ENCODE measurements at regions not wholly inside any gene's neighbourhood (a gene's known extent, or its start where the extent isn't known, plus 50 kb on each side); places are given as distances from the start of the nearest gene placed in this dataset.

- peaks cover 12% of the 10 kb centered on the region for H3K27me3 Mint-ChIP-seq
- H3K36me3 Mint-ChIP-seq = no peaks in the 10 kb centered on the region
- H3K9me3 Mint-ChIP-seq = no peaks in the 10 kb centered on the region
- H3K4me1 Mint-ChIP-seq = no peaks in the 10 kb centered on the region
- peak; percentile 8 for DNase-seq
- H3K4me3 Mint-ChIP-seq = no peak overlapping the region
- peak overlapping the region; percentile 55 for H3K27ac Mint-ChIP-seq
Observed at GRCh38 chr4:24657768-24658617, 73.6 kb upstream of the DHX15 start.

- Mint-ChIP-seq H3K4me1 (no peaks in the 10 kb centered on the region), H3K36me3 (no peaks in the 10 kb centered on the region), H3K27ac (no peak overlapping the region), H3K9me3 (no peaks in the 10 kb centered on the region), H3K27me3 (peaks cover 12% of the 10 kb centered on the region), H3K4me3 (no peak overlapping the region)
- no peak for DNase-seq
Observed at GRCh38 chr4:24659241-24659961, 75.0 kb upstream of the DHX15 start.

- DNase-seq = no peak
- no peak overlapping the region for H3K27ac Mint-ChIP-seq
- no peak overlapping the region for H3K4me3 Mint-ChIP-seq
- no peaks in the 10 kb centered on the region for H3K36me3 Mint-ChIP-seq
- H3K27me3 Mint-ChIP-seq = peaks cover 15% of the 10 kb centered on the region
- no peaks in the 10 kb centered on the region for H3K4me1 Mint-ChIP-seq
- H3K9me3 Mint-ChIP-seq = no peaks in the 10 kb centered on the region
Observed at GRCh38 chr4:24662056-24662455, 77.7 kb upstream of the DHX15 start.

- Mint-ChIP-seq H3K4me3 (no peak overlapping the region), H3K36me3 (no peaks in the 10 kb centered on the region), H3K27me3 (peaks cover 15% of the 10 kb centered on the region), H3K9me3 (no peaks in the 10 kb centered on the region), H3K27ac (no peak overlapping the region), H3K4me1 (no peaks in the 10 kb centered on the region)
- no peak for DNase-seq
Observed at GRCh38 chr4:24662542-24662941, 78.2 kb upstream of the DHX15 start.

GRCh38 chr4:24664956-24665355 is 80.6 kb upstream of the DHX15 start:
- Mint-ChIP-seq H3K27ac (no peak overlapping the region), H3K4me3 (no peak overlapping the region), H3K27me3 (peaks cover 12% of the 10 kb centered on the region), H3K4me1 (no peaks in the 10 kb centered on the region), H3K9me3 (no peaks in the 10 kb centered on the region), H3K36me3 (no peaks in the 10 kb centered on the region)
- no peak for DNase-seq

- Mint-ChIP-seq H3K27ac (no peak overlapping the region), H3K4me3 (no peak overlapping the region), H3K27me3 (peaks cover 8% of the 10 kb centered on the region), H3K4me1 (no peaks in the 10 kb centered on the region), H3K9me3 (no peaks in the 10 kb centered on the region), H3K36me3 (no peaks in the 10 kb centered on the region)
- DNase-seq = no peak
Observed at GRCh38 chr4:24666316-24666715, 82.0 kb upstream of the DHX15 start.

- Mint-ChIP-seq H3K27ac (no peak overlapping the region), H3K36me3 (no peaks in the 10 kb centered on the region), H3K4me3 (no peak overlapping the region), H3K4me1 (no peaks in the 10 kb centered on the region), H3K27me3 (peaks cover 8% of the 10 kb centered on the region), H3K9me3 (no peaks in the 10 kb centered on the region)
- no peak for DNase-seq
Observed at GRCh38 chr4:24666816-24667477, 82.6 kb upstream of the DHX15 start.

- Mint-ChIP-seq H3K36me3 (no peaks in the 10 kb centered on the region), H3K9me3 (no peaks in the 10 kb centered on the region)
Observed at GRCh38 chr4:24668956-24669355, 84.6 kb upstream of the DHX15 start.

GRCh38 chr4:24669751-24670150 is 85.4 kb upstream of the DHX15 start:
- H3K4me3 Mint-ChIP-seq = no peak overlapping the region
- DNase-seq = no peak
- peaks cover 17% of the 10 kb centered on the region for H3K27me3 Mint-ChIP-seq
- no peaks in the 10 kb centered on the region for H3K9me3 Mint-ChIP-seq
- no peaks in the 10 kb centered on the region for H3K4me1 Mint-ChIP-seq
- H3K27ac Mint-ChIP-seq = no peak overlapping the region
- no peaks in the 10 kb centered on the region for H3K36me3 Mint-ChIP-seq

More at GRCh38 chr4:24668956-24669355, 84.6 kb upstream of the DHX15 start:
- Mint-ChIP-seq H3K4me3 (no peak overlapping the region), H3K27ac (no peak overlapping the region), H3K27me3 (peaks cover 9% of the 10 kb centered on the region), H3K4me1 (no peaks in the 10 kb centered on the region)
- DNase-seq = no peak

- DNase-seq = no peak
- H3K36me3 Mint-ChIP-seq = no peaks in the 10 kb centered on the region
- H3K4me1 Mint-ChIP-seq = no peaks in the 10 kb centered on the region
- H3K27me3 Mint-ChIP-seq = peaks cover 14% of the 10 kb centered on the region
- peaks cover 1% of the 10 kb centered on the region for H3K9me3 Mint-ChIP-seq
- no peak overlapping the region for H3K4me3 Mint-ChIP-seq
- H3K27ac Mint-ChIP-seq = no peak overlapping the region
Observed at GRCh38 chr4:24671849-24672248, 87.5 kb upstream of the DHX15 start.

- no peaks in the 10 kb centered on the region for H3K4me1 Mint-ChIP-seq
- no peak overlapping the region for H3K4me3 Mint-ChIP-seq
Observed at GRCh38 chr4:24672880-24673279, 88.5 kb upstream of the DHX15 start.

GRCh38 chr4:24674279-24674678 is 89.9 kb upstream of the DHX15 start:
- Mint-ChIP-seq H3K4me3 (no peak overlapping the region), H3K27me3 (peaks cover 15% of the 10 kb centered on the region), H3K36me3 (no peaks in the 10 kb centered on the region), H3K9me3 (peaks cover 1% of the 10 kb centered on the region), H3K4me1 (no peaks in the 10 kb centered on the region), H3K27ac (no peak overlapping the region)
- no peak for DNase-seq

More at GRCh38 chr4:24672880-24673279, 88.5 kb upstream of the DHX15 start:
- Mint-ChIP-seq H3K27ac (no peak overlapping the region), H3K36me3 (no peaks in the 10 kb centered on the region), H3K27me3 (peaks cover 14% of the 10 kb centered on the region), H3K9me3 (peaks cover 1% of the 10 kb centered on the region)
- DNase-seq = no peak

- no peak overlapping the region for H3K4me3 Mint-ChIP-seq
- peaks cover 1% of the 10 kb centered on the region for H3K9me3 Mint-ChIP-seq
- peaks cover 17% of the 10 kb centered on the region for H3K27me3 Mint-ChIP-seq
- H3K27ac Mint-ChIP-seq = no peak overlapping the region
- no peak for DNase-seq
- H3K4me1 Mint-ChIP-seq = no peaks in the 10 kb centered on the region
- H3K36me3 Mint-ChIP-seq = no peaks in the 10 kb centered on the region
Observed at GRCh38 chr4:24675721-24676389, 91.5 kb upstream of the DHX15 start.

GRCh38 chr4:24677909-24678308 is 93.6 kb upstream of the DHX15 start:
- Mint-ChIP-seq H3K36me3 (no peaks in the 10 kb centered on the region), H3K27me3 (peaks cover 21% of the 10 kb centered on the region)
- DNase-seq = no peak

More at GRCh38 chr4:24677909-24678308, 93.6 kb upstream of the DHX15 start:
- H3K4me3 Mint-ChIP-seq = no peak overlapping the region
- no peak overlapping the region for H3K27ac Mint-ChIP-seq
- peaks cover 1% of the 10 kb centered on the region for H3K9me3 Mint-ChIP-seq
- no peaks in the 10 kb centered on the region for H3K4me1 Mint-ChIP-seq
